GM18907 (cell line): ENCODE measurements at regions not wholly inside any gene's neighbourhood (a gene's known extent, or its start where the extent isn't known, plus 50 kb on each side); places are given as distances from the start of the nearest gene placed in this dataset.

Source experiments
- ATAC-seq: cut with Tn5 transposase; IDR thresholded peaks from one replicate; pipeline ENCODE4 v1.9.1; 2021; ENCODE audit warnings: mild to moderate bottlenecking, moderate library complexity; ENCODE audit not compliant: unreplicated experiment

DNA sequence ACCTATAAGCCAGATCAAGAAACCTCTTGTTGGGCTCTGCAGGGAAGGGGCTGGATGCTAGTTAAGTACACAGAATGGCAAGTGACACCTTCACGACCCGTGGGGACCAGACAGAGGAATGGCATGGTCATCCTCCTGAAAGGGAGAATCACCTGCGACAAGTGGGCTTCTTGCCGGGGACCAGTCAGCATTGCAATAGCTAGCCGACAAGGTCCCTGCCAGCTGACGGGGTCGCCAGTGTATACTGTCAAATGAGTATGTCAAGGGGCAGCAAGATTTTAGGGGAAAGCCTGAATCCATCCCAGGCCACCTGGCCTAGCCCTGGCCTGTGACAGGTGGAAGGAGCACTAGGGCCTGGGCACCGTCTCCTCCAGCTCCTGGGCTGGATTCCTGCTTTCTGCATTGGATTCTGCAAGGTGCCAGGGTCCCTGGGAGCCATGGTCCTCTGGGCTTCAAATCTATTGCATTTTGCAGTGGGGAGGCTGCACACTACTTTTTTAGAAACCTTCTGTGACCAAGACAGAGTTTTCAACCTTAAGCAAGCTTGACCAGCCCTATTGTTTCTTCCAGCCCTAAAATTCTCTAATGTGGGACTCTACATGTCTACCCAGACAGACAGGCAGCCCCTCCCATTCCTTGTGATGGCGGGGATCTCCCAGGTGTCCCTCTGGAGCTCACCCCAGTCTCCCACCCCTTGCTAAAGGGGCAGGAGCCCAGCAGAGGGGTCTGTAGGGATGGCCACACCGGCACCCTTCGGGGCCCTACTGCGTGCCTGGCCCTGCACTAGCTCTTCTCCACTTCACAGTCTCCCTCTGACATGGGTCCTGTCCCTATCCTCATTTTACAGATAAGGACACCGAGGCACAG lies 178.5 kb downstream of the GLI2 start:
- ATAC-seq, result no peak

DNA sequence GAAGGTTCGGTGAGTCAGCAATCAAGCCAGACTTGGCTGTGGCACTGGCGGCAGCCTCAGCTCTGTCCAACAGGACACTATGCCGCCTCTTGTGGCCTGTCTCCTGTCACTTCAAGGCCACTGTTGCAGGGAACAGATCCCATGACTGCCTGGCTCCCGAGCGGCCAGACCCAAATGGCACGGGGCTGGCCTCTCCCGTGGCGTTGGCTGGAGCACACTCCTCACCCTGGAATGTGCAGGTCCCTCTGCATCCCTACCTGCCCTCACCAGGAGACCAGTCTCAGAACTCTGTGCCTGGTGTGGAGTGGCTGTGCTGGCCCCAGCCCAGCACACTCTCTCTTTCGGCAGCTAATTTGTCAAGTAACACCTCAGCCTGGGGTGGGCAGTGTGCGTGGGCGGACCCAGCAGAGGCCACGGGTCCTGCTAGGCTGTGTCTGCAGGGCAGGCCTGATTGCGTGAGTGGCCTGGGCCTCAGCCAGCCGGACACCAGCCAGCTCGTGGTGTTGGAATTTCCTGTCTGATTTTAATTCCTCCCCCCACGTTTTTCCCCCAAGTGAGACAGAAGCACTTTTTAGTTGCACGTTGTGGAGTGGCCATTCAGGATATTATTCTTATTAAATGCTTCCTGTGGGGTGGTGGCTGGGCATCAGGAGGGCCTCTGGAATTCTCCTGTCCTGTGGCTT lies 179.3 kb downstream of the GLI2 start:
- no peak for ATAC-seq

DNA sequence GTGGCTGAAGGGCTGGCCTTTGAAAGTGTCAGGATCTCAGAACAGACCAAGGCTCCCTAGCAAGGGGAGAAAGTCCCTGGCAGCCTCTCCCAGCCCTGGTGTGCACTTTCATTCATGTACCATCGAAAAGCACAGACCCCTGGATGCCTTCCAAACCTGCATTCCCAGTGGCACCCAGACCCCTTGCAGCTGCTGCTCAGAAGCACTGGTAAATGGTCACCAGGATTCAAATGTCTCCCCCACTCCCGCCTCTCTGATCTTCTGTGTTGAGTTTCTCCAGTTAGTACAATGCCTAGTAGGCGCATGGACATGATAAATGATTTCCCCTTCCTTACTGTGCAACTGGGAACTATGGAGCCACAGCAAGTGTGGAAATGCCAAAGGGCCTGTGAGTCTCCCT lies 180.0 kb downstream of the GLI2 start:
- no peak for ATAC-seq

DNA sequence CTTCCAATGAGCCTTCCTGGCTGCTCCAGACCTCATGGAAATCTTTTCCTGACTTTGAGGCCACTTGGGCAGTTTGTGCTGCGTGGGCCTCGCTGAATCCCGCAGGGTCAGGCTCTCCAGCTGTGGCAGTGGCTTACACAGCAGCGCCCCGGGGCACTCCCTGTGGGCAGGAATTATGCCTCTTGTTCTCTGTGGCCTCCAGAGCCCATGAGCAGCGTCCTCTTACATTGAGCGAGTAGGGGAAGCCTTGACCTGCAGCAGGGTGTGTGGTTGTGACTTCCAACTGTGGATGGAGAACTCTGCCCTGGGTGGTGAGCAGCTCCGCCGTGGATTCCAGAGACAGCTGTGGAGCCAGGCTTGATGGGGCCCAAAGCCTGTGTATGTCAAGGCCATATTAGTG lies 180.8 kb downstream of the GLI2 start:
- ATAC-seq, result no peak

DNA sequence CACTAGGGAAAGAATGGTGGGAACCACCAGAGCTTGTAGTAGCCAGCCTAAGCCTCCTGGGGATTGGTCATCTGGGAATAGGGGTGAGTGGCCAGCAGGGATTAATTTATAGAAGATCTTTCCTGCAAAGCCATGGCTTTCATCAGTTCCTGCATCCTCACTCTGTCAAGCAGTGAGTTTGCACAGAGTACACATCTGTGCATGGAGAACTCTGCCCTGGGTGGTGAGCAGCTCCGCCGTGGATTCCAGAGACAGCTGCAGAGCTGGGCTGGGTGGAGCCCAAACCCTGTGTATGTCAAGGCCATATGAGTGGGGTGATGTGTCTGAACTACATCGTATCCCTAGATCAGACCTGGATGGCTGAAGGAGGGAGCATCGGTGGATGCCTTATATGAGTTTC lies 182.2 kb downstream of the GLI2 start:
- ATAC-seq, result no peak

DNA sequence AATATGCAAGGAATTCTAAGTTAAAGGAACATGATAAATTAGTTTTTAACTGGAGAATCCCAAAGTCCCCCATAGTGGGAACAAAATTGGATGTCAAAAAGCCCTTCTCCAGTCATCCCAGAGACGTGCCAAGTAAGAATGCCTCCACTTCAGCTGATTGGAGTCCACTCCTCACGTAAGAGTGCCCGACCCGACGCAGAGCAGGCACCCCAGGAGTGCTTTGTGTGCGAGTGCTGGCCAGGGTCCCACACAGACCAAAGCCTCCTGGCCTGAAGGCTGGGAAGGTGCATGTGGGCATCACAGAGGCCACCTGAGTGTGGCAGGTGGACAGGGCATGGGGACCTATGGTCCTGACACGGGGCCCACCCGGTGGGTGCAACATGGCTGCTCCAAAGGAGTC lies 183.5 kb downstream of the GLI2 start:
- ATAC-seq, result no peak

DNA sequence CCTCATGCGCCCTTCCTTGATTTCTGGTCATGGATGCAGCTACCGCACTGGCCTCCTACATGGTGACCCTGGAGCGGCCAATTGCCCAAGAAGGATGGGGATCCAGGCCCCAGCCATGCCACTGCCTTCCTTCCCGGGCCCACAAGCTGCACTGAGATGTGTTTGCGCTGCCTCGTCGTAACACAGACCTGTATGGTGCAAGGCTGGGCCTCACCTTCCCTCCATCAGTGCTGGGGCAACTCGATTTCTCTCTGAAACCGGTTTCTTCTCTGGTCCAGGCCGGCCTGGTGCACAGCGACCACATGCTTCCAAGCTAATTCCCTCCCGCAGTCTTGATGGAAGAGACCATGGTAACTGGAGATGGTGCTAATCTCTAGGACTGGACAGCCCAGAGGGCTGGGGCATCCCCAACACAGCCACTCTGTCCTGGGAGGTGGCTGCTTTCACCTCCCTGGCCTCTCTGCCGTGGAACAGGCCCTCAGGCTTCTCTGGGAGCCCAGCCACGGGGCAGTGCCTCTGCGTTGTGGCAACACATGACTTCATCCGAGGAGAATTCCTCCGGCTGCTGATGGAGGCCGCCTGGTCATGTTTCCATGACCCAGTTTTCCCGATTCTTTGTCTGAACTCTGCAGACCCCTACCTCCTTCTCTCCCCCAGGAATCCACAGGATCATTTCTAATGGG lies 184.2 kb downstream of the GLI2 start:
- no peak for ATAC-seq

DNA sequence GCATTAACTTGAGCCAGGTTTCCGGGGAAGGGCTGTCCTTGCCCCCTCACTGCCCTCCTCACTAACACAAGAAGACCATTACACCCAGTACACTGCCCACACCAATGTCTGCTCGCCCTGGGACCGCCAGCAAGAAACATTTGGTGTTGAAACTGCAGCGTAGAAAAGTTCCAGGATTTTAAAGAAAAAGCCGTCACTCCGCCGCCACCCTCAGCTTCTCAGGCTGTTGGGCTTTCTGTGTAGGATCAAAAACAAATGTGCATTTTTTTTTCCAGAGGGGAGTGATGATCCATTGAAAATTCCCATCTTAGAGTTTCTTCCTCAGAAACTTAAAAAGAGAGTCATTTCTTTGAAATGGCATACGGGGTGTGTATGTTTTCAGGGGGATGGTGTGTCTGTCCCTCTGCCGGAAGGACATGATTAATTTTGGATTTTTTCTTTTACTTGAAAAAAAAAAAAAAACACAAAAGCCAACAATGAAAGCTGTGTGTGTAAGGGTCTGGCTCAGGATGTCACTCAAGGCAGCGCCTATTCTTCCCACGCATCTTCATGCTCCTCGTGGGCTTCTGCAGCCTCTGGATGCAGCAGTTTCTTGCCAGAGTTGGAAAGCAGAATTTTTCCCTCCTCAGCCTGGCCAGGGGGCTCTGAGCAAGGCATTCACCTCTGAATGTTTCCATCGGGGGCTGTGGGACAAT lies 184.9 kb downstream of the GLI2 start:
- no peak for ATAC-seq

DNA sequence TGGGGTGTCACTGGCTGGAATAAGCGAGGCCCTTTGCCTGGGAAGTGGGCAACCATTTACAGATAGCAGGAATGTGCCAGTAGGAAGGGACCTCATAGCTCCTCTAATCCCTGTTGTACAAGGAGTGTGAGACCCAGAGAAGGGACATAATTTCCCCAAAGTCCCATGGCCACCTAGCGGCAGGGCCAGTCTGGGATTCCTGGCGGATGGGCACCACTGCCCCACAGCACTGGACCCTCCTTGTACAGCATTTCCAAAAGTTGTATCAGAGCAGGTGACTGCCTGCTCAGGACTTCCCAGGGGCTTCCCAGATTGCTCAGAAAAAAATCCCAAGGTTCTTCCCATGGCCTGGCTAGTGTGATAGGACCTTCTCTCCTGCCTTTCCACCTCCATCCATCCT lies 185.8 kb downstream of the GLI2 start:
- ATAC-seq, result no peak

DNA sequence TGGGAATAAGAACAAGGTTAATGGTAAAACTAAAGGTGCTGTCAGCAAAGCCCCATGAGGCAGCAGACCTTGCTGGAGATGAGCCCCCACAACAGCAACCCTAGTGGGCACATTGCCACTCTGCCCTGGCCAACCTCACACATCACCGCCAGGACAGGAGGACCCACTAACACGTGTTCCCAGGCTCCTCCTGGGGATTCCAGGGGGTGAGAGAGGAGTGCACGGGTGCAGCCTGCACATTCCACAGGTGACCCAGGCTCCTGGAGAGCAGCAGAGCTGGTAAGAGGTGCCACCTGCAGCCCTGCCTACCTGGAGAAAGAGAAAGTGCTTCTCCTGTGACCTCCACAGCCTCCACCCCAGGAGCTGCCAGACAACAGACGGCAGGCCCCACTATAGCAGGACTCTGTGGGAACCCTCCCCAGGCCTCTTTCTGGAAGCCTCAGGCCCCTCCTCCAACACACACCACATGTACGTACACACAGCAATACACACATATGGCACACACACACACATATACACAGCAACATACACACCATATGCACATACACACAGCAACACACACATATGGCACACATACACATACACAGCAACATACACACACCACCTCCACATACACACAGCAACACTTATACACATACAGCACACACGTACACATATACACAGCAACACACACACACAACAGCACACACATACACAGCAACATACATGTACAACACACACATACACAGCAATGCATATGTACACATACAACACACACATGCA lies 187.1 kb downstream of the GLI2 start:
- ATAC-seq, result no peak

DNA sequence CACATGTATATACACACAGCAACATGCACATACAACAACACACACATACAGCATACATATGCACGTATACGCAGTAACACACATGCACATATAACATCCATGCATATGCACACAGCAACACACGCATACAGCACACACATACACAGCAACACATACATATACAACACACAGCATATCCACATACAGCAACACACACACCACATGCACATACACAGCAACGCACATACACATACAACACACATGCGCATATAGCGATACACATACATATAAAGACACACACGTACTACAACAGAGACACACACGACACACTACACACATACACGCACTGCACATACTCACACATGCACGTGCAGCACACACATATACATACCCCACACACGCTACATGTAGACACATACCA lies 187.8 kb downstream of the GLI2 start:
- no peak for ATAC-seq

DNA sequence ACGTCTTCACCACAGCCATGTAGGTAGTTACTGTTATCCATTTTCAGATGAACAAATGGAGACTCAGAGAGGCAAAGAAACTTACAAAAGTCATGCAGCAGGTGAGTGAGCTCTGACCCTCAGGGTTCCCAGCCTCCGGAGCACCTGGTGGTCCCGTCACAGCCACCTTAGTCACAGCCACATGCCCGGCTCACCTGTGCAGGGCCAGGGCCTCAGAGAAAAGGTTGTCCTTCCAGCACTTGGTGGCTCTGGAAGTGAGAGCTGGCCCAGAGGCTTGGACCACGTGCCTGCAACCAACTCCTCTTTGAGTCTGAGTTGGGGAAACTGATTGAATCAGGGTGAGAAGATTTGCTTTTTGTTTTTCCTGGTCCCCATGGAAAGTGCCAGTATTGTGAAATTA lies 189.3 kb downstream of the GLI2 start:
- ATAC-seq, result no peak

DNA sequence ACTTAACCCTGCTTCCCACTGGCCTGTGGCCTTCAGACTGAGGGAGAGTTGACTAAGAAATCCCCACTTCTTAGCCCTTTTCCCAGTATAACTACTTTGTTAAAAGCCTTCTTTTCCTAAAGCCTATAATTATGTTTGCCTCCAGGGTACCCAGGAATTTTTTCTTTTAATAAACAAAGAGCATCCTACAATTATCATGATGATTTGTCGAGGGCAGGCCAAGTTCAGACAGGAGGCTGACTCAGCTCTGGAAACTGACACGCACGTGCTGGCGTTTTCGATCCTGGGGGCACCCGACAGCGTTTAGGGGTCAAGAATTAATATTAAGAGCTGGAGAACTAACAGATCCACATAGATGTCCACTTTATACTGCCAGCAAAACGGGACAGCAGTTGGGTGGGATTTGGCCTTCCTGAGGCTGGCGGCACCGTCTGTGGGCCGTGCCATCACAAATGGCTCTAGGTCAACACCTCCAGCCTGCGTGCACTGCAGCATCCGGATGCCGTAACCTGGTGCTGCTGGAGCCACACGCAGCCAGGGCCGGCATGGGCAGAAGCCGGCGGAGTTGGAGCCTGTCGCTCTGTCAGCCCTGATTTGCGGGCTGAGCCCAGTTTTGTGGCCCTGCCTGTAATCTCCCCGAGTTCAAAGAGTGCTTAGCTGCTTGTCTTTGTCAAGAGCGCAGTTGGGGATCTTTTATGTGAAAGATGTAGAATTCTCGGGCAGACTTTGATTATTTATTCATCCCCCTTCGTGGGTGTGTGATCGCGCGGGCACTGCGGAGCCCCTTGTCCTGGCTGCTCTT lies 191.0 kb downstream of the GLI2 start:
- no peak for ATAC-seq

DNA sequence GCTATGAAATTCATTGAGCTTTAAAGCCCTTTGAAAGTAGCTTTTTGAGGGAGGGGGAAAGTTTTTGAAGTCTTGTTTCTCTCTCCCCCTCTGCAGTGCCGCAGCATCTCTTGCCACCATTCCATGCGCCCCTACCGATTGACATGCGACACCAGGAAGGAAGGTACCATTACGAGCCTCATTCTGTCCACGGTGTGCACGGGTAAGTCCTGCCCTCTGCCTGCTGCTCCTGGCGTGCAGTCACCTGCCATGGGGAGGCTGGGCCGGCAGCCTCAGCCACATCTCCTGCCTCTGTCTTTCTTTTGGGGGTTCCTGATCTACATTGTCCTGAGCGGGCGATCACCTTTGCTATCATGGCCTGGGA lies 191.6 kb downstream of the GLI2 start:
- ATAC-seq, result no peak

DNA sequence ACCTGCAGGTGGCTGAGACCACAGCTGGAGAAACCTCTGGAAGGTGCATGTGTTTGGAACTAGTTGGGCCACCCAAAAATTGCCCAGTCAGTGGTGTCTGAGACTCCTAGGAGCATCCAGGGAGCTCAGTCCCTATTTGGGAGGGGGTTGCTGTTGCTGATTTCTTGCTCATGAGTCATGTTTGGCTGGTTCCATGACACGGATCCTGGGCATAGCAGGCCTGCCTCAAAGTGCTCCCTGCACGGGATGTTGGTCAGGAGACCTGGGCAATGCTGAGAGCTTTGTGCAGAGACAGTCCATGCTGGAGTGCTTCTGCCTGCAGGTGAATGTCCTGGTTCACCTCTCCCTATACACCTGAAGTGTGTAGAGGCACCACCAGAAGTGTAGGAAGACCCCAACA lies 194.2 kb downstream of the GLI2 start:
- no peak for ATAC-seq

DNA sequence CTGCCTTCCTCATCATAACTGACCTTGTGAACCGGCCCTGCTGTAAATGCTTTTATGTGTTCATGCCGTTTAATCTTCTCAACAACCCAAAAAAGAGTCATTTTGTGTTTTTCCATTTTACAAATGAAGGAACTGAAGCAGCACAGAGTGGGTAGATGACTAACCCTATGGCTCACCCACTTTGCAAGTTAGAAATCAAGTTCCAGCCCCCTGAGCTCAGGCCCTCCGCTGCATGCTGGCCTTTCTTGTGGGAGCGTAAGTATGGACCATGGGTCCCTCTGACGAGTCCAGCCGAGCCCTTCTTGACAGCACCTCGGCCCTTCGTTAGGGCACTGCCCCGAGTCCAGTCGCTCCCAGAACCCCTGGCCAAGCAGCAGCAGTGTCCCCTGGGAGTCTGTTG lies 194.6 kb downstream of the GLI2 start:
- ATAC-seq, result no peak

DNA sequence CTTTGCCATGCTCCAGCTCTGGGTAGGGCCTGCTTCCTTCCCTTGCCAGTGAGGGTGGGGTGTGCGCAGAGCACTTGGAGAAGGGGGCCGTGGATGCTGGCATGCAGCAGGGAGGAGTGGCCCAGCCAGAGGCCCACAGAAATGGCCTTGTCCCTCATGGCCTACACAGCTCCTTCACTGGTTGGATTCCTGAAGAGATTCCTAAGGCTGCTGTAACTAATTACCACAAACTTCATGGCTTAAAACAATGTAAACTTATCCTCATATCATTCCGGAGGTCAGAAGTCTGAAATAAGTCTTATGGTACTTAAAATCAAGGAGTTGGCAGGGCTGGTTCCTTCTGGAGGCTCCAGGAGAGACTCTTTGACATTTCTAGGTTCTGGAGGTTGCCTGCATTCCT lies 195.2 kb downstream of the GLI2 start:
- no peak for ATAC-seq

DNA sequence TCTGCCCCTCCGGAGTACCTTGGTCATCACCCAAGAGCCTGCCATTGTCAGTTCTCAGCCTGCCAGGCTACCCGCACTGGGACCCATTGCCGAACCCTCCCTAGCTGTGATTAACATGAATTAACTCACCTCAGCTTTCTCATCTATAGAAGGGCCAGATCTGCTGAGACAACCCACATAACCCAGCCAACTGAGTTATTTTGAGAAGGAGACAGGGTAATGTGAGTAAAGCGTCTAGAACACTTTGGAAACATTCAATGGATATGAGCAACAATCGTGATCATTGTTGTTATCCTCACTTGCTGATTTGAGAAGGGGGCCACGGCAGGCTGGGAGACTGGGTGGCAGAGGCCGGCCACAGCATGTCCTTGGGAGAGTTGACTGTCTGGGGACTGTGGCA lies 196.8 kb downstream of the GLI2 start:
- ATAC-seq, result no peak

DNA sequence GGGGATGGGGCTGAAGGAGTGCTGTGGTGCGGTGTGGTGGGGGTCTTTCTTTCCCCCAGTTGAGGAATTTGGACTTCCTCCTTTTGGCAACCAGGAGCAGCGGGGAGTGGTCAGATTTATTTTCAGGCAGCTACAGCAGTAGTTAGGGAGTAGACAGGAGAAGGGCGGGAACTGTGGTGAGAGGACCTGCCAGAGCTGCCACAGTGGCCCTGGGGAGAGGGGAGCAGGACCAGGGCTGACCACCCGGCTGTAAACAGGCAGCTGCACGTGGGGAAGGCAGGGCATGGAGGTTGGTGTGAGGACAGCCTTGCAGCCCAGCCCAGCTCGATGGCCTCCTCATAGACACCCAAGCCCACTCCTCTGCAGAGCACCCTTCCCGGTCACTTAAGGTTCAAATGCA lies 197.2 kb downstream of the GLI2 start:
- no peak for ATAC-seq
